ENCODE measurements at regions not wholly inside any gene's neighbourhood (a gene's known extent, or its start where the extent isn't known, plus 50 kb on each side); places are given as distances from the start of the nearest gene placed in this dataset.

GRCh38 chr10:123294886-123295285 is 140.7 kb downstream of the BUB3 start:
- TF ChIP-seq CTCF (IDR thresholded peaks at IDR 0.05) = no peak
- TF ChIP-seq ZFX (IDR thresholded peaks at IDR 0.05; ENCODE audit: borderline replicate concordance) = no peak
